NCI-H524 treated with DMSO at 0.1 percent for 48 hours (cell line): ENCODE measurements at regions not wholly inside any gene's neighbourhood (a gene's known extent, or its start where the extent isn't known, plus 50 kb on each side); places are given as distances from the start of the nearest gene placed in this dataset.
"Not testable (repeated sequence)": the region's sequence is repeated elsewhere in the genome, so short reads cannot be mapped to it uniquely, and the experiment has no call there.

Experiments used
- DNase-seq: peaks from one replicate; lab custom pipeline; 2025; lab: John Stamatoyannopoulos, UW

GRCh38 chr6:131492932-131493573, 80.0 kb upstream of the ARG1 start:
- no peak for DNase-seq

- DNase-seq, result not testable (repeated sequence)
Observed at GRCh38 chr6:131504387-131504786, 68.6 kb upstream of the ARG1 start.

- DNase-seq, result no peak
Observed at GRCh38 chr6:131510094-131510493, 62.9 kb upstream of the ARG1 start.

- no peak for DNase-seq
Observed at GRCh38 chr6:131510591-131510990, 62.4 kb upstream of the ARG1 start.

GRCh38 chr6:131519670-131520436, 53.2 kb upstream of the ARG1 start:
- DNase-seq, result no peak
